Hepatocyte (in vitro differentiated cells): ENCODE measurements at regions not wholly inside any gene's neighbourhood (a gene's known extent, or its start where the extent isn't known, plus 50 kb on each side); places are given as distances from the start of the nearest gene placed in this dataset.

Experiments
- DNase-seq: peaks from one replicate; pipeline ENCODE4 v3.0.0-alpha.2; 2016; ENCODE audit warnings: low spot score
- H2AFZ ChIP-seq: fragments of 200-600 bp; sonication (generic); 2 replicates; pipeline ENCODE4 v1.6.0; 2016; ENCODE audit warnings: antibody characterized with exemption, mild to moderate bottlenecking
- H3K27ac ChIP-seq: fragments of 200-600 bp; sonication (generic); 2 replicates; pipeline ENCODE4 v1.5.1; 2016; ENCODE audit warnings: mild to moderate bottlenecking
- H3K27me3 ChIP-seq: fragments of 200-600 bp; sonication (generic); 2 replicates; pipeline ENCODE4 v1.6.1; 2016
- H3K36me3 ChIP-seq: fragments of 200-600 bp; sonication (generic); replicated peaks from 2 replicates; pipeline ENCODE4 v1.5.1; 2016; ENCODE audit warnings: low read depth; ENCODE audit not compliant: insufficient read depth
- H3K4me1 ChIP-seq: fragments of 200-600 bp; sonication (generic); 2 replicates; pipeline ENCODE4 v1.5.1; 2016; ENCODE audit warnings: mild to moderate bottlenecking, moderate library complexity; ENCODE audit not compliant: insufficient read depth
- H3K4me2 ChIP-seq: fragments of 200-600 bp; sonication (generic); 2 replicates; pipeline ENCODE4 v1.6.0; 2016
- H3K4me3 ChIP-seq: fragments of 200-600 bp; sonication (generic); 2 replicates; pipeline ENCODE4 v1.5.1; 2016; ENCODE audit warnings: mild to moderate bottlenecking
- H3K79me2 ChIP-seq: fragments of 200-600 bp; sonication (generic); 2 replicates; pipeline ENCODE4 v1.6.0; 2017; ENCODE audit warnings: mild to moderate bottlenecking
- H3K9me2 ChIP-seq: fragments of 200-600 bp; sonication (generic); replicated peaks from 2 replicates; pipeline ENCODE4 v1.6.0; 2017; ENCODE audit warnings: mild to moderate bottlenecking; ENCODE audit not compliant: insufficient read depth
- H3K9me3 ChIP-seq: fragments of 200-600 bp; sonication (generic); 2 replicates; pipeline ENCODE4 v1.5.1; 2016; ENCODE audit warnings: low read depth, mild to moderate bottlenecking
- H4K20me1 ChIP-seq: fragments of 200-600 bp; sonication (generic); 2 replicates; pipeline ENCODE4 v1.6.0; 2016; ENCODE audit warnings: mild to moderate bottlenecking; ENCODE audit not compliant: insufficient read depth, poor library complexity, severe bottlenecking
- EZH2 ChIP-seq: fragments of 200-600 bp; sonication (generic); IDR thresholded peaks from 2 replicates; pipeline ENCODE4 v1.6.1; 2016; ENCODE audit warnings: antibody characterized with exemption, mild to moderate bottlenecking, borderline replicate concordance
- EZH2phosphoT487 ChIP-seq: fragments of 200-600 bp; sonication (generic); IDR thresholded peaks from one replicate; pipeline ENCODE4 v1.6.1; 2018; ENCODE audit warnings: antibody characterized with exemption, mild to moderate bottlenecking, low read depth, moderate library complexity; ENCODE audit not compliant: unreplicated experiment, severe bottlenecking
- WGBS: methylation state at CpG from one replicate; pipeline ENCODE4 v1.1.6; 2016; ENCODE audit warnings: low lambda C conversion rate; ENCODE audit errors: missing lambda C conversion rate; 5-methylcytosine and 5-hydroxymethylcytosine counted together
- TF ChIP-seq, protein P1 (sequence below): fragments of 200-600 bp; sonication (generic); IDR thresholded peaks from 2 replicates; pipeline ENCODE4 v1.5.1; 2016; ENCODE audit warnings: antibody characterized with exemption, mild to moderate bottlenecking; ENCODE audit not compliant: poor library complexity

- Histone ChIP-seq H3K27ac (no peak overlapping the region), H3K79me2 (no peaks in the 10 kb centered on the region), H3K4me2 (no peak overlapping the region), H4K20me1 (no peaks in the 10 kb centered on the region), H3K36me3 (no peaks in the 10 kb centered on the region), H3K4me1 (no peaks in the 10 kb centered on the region), H3K9me2 (no peaks in the 10 kb centered on the region), H2AFZ (no peak overlapping the region), H3K9me3 (no peaks in the 10 kb centered on the region), H3K27me3 (no peaks in the 10 kb centered on the region), H3K4me3 (no peak overlapping the region)
- TF ChIP-seq, protein P1, sequence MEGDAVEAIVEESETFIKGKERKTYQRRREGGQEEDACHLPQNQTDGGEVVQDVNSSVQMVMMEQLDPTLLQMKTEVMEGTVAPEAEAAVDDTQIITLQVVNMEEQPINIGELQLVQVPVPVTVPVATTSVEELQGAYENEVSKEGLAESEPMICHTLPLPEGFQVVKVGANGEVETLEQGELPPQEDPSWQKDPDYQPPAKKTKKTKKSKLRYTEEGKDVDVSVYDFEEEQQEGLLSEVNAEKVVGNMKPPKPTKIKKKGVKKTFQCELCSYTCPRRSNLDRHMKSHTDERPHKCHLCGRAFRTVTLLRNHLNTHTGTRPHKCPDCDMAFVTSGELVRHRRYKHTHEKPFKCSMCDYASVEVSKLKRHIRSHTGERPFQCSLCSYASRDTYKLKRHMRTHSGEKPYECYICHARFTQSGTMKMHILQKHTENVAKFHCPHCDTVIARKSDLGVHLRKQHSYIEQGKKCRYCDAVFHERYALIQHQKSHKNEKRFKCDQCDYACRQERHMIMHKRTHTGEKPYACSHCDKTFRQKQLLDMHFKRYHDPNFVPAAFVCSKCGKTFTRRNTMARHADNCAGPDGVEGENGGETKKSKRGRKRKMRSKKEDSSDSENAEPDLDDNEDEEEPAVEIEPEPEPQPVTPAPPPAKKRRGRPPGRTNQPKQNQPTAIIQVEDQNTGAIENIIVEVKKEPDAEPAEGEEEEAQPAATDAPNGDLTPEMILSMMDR: no peak
- TF ChIP-seq EZH2phosphoT487 (no peak), EZH2 (no peak)
- no peak for DNase-seq
- WGBS: 60% methylated on average over 3 of the region's 3 CpGs
Observed at GRCh38 chr20:7758406-7758805, 181.9 kb downstream of the HAO1 start.

GRCh38 chr20:7760247-7761031, 179.8 kb downstream of the HAO1 start:
- Histone ChIP-seq H3K4me1 (no peaks in the 10 kb centered on the region), H3K27me3 (no peaks in the 10 kb centered on the region), H3K4me3 (no peak overlapping the region), H4K20me1 (no peaks in the 10 kb centered on the region), H3K27ac (no peak overlapping the region), H3K4me2 (no peak overlapping the region), H3K79me2 (no peaks in the 10 kb centered on the region), H3K36me3 (no peaks in the 10 kb centered on the region), H2AFZ (no peak overlapping the region), H3K9me2 (no peaks in the 10 kb centered on the region), H3K9me3 (no peaks in the 10 kb centered on the region)
- no peak for DNase-seq
- WGBS: 32% methylated on average over 1 of the region's 1 CpG
- TF ChIP-seq EZH2 (no peak), EZH2phosphoT487 (no peak)
- TF ChIP-seq, protein P1: no peak

- no peaks in the 10 kb centered on the region for H3K79me2 ChIP-seq
- H3K4me3 ChIP-seq: no peak overlapping the region
- no peaks in the 10 kb centered on the region for H3K36me3 ChIP-seq
- H3K4me2 ChIP-seq: no peak overlapping the region
- TF ChIP-seq EZH2phosphoT487: no peak
- no peak for TF ChIP-seq EZH2
- TF ChIP-seq, protein P1: no peak
- DNase-seq: no peak
- no peaks in the 10 kb centered on the region for H3K27me3 ChIP-seq
- no peak overlapping the region for H2AFZ ChIP-seq
- H3K9me2 ChIP-seq: no peaks in the 10 kb centered on the region
- no peak overlapping the region for H3K27ac ChIP-seq
- WGBS: 81% methylated on average over 2 of the region's 2 CpGs
- no peaks in the 10 kb centered on the region for H3K4me1 ChIP-seq
- H3K9me3 ChIP-seq: no peaks in the 10 kb centered on the region
- no peaks in the 10 kb centered on the region for H4K20me1 ChIP-seq
Observed at GRCh38 chr20:7765221-7765620, 175.0 kb downstream of the HAO1 start.
